ENCODE measurements at regions not wholly inside any gene's neighbourhood (a gene's known extent, or its start where the extent isn't known, plus 50 kb on each side); places are given as distances from the start of the nearest gene placed in this dataset.

- DNase-seq (ENCODE audit: low read depth in 1 of 2, low spot score in 1 of 2): no peak
- Histone ChIP-seq H3K4me3 (replicated peaks; ENCODE audit: insufficient read depth, low read length) (no peak overlapping the region), H3K27me3 (ENCODE audit: insufficient read depth, poor library complexity, severe bottlenecking) (peaks cover 3% of the 10 kb centered on the region), H3K27ac (replicated peaks) (no peak overlapping the region)
- TF ChIP-seq CTCF (IDR thresholded peaks at IDR 0.05; ENCODE audit: insufficient read depth, low read length) (no peak), REST (IDR thresholded peaks at IDR 0.05; ENCODE audit: insufficient replicate concordance, low read depth) (no peak), POLR2AphosphoS5 (IDR thresholded peaks at IDR 0.05; ENCODE audit: low read depth) (no peak), SPI1 (IDR thresholded peaks at IDR 0.05; ENCODE audit: borderline replicate concordance, low read depth) (no peak), GABPA (IDR thresholded peaks at IDR 0.05; ENCODE audit: low read depth) (no peak)
These were observed 235.1 kb downstream of the ABCC12 start for GRCh38 chr16:47920709-47921108.

- Histone ChIP-seq H3K27me3 (ENCODE audit: insufficient read depth, poor library complexity, severe bottlenecking) (peaks cover 3% of the 10 kb centered on the region), H3K27ac (replicated peaks) (no peak overlapping the region), H3K4me3 (replicated peaks; ENCODE audit: insufficient read depth, low read length) (no peak overlapping the region)
- no peak for DNase-seq (ENCODE audit: low read depth in 1 of 2, low spot score in 1 of 2)
- no peak for TF ChIP-seq CTCF (IDR thresholded peaks at IDR 0.05; ENCODE audit: insufficient read depth, low read length)
- no peak for TF ChIP-seq POLR2AphosphoS5 (IDR thresholded peaks at IDR 0.05; ENCODE audit: low read depth)
- TF ChIP-seq GABPA (IDR thresholded peaks at IDR 0.05; ENCODE audit: low read depth): no peak
- TF ChIP-seq REST (IDR thresholded peaks at IDR 0.05; ENCODE audit: insufficient replicate concordance, low read depth): no peak
- TF ChIP-seq SPI1 (IDR thresholded peaks at IDR 0.05; ENCODE audit: borderline replicate concordance, low read depth): no peak
These were observed 238.7 kb downstream of the ABCC12 start for GRCh38 chr16:47917118-47917517.

GRCh38 chr16:47916266-47916665, 239.5 kb downstream of the ABCC12 start:
- no peak for DNase-seq (ENCODE audit: low read depth in 1 of 2, low spot score in 1 of 2)
- no peak overlapping the region for H3K27ac ChIP-seq (replicated peaks)
- H3K27me3 ChIP-seq (ENCODE audit: insufficient read depth, poor library complexity, severe bottlenecking): peaks cover 3% of the 10 kb centered on the region
- H3K4me3 ChIP-seq (replicated peaks; ENCODE audit: insufficient read depth, low read length): no peak overlapping the region
- no peak for TF ChIP-seq POLR2AphosphoS5 (IDR thresholded peaks at IDR 0.05; ENCODE audit: low read depth)

- TF ChIP-seq CTCF (IDR thresholded peaks at IDR 0.05; ENCODE audit: insufficient read depth, low read length) (no peak), POLR2AphosphoS5 (IDR thresholded peaks at IDR 0.05; ENCODE audit: low read depth) (no peak), SPI1 (IDR thresholded peaks at IDR 0.05; ENCODE audit: borderline replicate concordance, low read depth) (no peak), GABPA (IDR thresholded peaks at IDR 0.05; ENCODE audit: low read depth) (no peak), REST (IDR thresholded peaks at IDR 0.05; ENCODE audit: insufficient replicate concordance, low read depth) (no peak)
- no peak for DNase-seq (ENCODE audit: low read depth in 1 of 2, low spot score in 1 of 2)
- Histone ChIP-seq H3K27me3 (ENCODE audit: insufficient read depth, poor library complexity, severe bottlenecking) (no peaks in the 10 kb centered on the region), H3K4me3 (replicated peaks; ENCODE audit: insufficient read depth, low read length) (no peak overlapping the region), H3K27ac (replicated peaks) (no peak overlapping the region)
These were observed 248.7 kb downstream of the ABCC12 start for GRCh38 chr16:47907109-47907508.
